Left ventricle myocardium inferior (tissue), 1 donor: ENCODE measurements at regions not wholly inside any gene's neighbourhood (a gene's known extent, or its start where the extent isn't known, plus 50 kb on each side); places are given as distances from the start of the nearest gene placed in this dataset.

Experiments used
- DNase-seq: peaks from one replicate; pipeline ENCODE4 v3.0.0-alpha.2; 2020
- H3K27ac ChIP-seq: fragments of 200-600 bp; replicated peaks from 2 replicates; pipeline ENCODE4 v1.8.0; 2021
- H3K27me3 ChIP-seq: fragments of 200-600 bp; 2 replicates; pipeline ENCODE4 v1.8.0; 2021; ENCODE audit warnings: low read depth
- H3K36me3 ChIP-seq: fragments of 200-600 bp; 2 replicates; pipeline ENCODE4 v1.8.0; 2021
- H3K4me1 ChIP-seq: fragments of 200-600 bp; 2 replicates; pipeline ENCODE4 v1.8.0; 2021
- H3K4me3 ChIP-seq: fragments of 200-600 bp; 2 replicates; pipeline ENCODE4 v1.8.0; 2021; ENCODE audit warnings: mild to moderate bottlenecking, moderate library complexity
- H3K9me3 ChIP-seq: fragments of 200-600 bp; replicated peaks from 2 replicates; pipeline ENCODE4 v1.8.0; 2021
- intact Hi-C: fragments of 100-400 bp; cut with micrococcal nuclease; formaldehyde crosslinking; loops from one replicate; pipeline ENCODE4 v1.11.0; 2022
- TF ChIP-seq, protein P1 (sequence below): fragments of 200-600 bp; IDR thresholded peaks from 2 replicates; pipeline ENCODE4 v1.8.0; 2021; ENCODE audit warnings: antibody characterized with exemption, mild to moderate bottlenecking, borderline replicate concordance
- donor health status: DM: no; HTN: yes; CAD: no; lungs with severe emphysema.

DNA sequence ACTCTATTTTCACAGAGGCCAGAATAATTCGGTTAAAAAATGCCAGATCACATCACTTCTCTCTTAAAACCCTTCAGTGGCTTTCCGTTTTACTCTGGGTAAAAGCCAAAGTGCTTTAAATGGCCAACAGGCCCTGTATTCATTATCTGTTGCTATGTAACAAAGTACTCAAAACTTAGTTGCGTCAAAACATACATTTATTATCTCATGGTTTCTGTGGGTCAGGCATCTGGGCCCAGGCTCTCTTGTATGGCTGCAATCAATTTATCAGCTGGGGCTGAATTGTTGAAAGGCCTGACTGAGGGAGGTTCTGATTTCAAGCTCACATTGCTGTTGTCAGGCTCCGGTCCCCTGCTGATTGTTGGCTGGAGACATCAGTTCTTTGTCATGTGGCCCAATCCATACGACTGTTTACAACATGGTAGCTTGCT is 72.7 kb upstream of the H2AZ1 start:
- Histone ChIP-seq H3K4me1 (no peaks in the 10 kb centered on the region), H3K27me3 (no peaks in the 10 kb centered on the region), H3K27ac (no peak overlapping the region), H3K9me3 (peaks cover 7% of the 10 kb centered on the region), H3K4me3 (no peak overlapping the region), H3K36me3 (no peaks in the 10 kb centered on the region)
- TF ChIP-seq, protein P1, sequence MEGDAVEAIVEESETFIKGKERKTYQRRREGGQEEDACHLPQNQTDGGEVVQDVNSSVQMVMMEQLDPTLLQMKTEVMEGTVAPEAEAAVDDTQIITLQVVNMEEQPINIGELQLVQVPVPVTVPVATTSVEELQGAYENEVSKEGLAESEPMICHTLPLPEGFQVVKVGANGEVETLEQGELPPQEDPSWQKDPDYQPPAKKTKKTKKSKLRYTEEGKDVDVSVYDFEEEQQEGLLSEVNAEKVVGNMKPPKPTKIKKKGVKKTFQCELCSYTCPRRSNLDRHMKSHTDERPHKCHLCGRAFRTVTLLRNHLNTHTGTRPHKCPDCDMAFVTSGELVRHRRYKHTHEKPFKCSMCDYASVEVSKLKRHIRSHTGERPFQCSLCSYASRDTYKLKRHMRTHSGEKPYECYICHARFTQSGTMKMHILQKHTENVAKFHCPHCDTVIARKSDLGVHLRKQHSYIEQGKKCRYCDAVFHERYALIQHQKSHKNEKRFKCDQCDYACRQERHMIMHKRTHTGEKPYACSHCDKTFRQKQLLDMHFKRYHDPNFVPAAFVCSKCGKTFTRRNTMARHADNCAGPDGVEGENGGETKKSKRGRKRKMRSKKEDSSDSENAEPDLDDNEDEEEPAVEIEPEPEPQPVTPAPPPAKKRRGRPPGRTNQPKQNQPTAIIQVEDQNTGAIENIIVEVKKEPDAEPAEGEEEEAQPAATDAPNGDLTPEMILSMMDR: no peak
- intact Hi-C loops: no loop called here
- no peak for DNase-seq

DNA sequence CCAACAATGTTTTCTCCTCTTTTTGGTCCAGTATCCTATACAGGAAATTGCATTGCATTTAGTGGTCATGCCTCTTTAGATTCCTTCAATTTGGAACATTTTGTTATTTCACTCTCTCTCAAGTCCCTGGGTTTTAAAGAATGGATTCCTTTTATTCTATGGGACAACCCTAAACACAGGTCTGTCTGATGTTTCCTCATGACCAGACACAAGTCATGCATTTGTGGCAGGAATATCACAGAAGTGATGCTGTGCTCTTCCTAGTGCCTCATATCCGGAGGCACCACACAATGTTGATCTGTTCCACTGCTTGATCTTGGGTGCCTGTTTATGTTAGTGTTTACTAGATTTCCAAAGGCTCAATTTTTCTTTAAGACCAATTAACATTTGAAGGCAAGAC is 69.7 kb upstream of the H2AZ1 start:
- intact Hi-C loops: no loop called here
- DNase-seq: no peak
- no peak overlapping the region for H3K27ac ChIP-seq
- peaks cover 7% of the 10 kb centered on the region for H3K9me3 ChIP-seq
- H3K4me1 ChIP-seq: no peaks in the 10 kb centered on the region
- no peak overlapping the region for H3K4me3 ChIP-seq
- no peaks in the 10 kb centered on the region for H3K36me3 ChIP-seq
- H3K27me3 ChIP-seq: no peaks in the 10 kb centered on the region
- TF ChIP-seq, protein P1: no peak

DNA sequence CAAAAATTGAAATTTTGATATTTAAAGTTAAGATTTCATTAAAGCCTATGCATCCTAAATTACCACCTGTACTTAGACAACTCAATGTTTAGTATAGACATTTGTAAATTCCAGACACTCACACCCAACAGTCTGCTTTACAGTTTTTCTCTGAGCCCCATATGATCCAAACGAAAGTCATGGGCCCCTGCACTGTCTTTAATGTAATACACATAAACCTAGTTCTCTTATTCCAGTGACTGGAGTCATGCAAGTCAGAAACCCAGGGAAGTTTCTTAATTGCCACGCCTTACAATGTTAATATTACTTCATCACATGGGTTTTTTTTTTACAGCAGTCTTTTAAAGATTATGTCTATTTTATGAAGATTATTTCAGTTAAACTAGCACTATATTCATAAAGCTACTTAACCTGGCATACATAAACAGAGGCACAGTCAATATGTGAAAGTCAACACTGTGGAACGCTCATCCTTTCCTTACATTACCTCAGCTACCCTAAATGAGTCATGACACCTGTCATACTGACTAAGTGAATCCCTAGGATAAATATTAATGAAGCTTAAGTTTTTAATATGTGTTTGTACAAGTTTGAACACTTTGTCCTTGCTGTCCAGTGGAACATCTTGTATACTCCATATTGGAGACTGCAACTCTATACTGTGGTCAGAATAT is 67.7 kb upstream of the H2AZ1 start:
- Histone ChIP-seq H3K4me3 (no peak overlapping the region), H3K9me3 (peaks cover 7% of the 10 kb centered on the region)

DNA sequence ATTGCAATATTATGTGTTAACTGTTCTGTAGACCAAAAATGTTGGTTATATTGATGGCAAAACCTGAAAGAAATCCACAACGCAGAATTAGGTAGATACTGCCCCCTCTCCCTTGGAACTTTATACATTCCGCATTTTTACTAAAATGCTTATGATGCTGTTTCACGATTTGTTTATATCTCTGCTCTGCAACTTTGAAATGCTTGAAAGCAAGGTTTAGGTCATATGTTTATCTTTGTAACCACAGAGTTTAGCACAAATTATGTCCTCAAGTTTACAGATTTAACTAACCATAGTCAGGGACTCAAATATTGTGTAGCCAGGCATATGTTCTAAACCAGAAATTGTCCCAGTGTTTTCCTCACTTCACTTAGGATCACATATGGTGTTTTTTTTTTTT is 66.1 kb upstream of the H2AZ1 start:
- Histone ChIP-seq H3K27ac (no peak overlapping the region), H3K4me1 (no peaks in the 10 kb centered on the region), H3K27me3 (no peaks in the 10 kb centered on the region), H3K36me3 (no peaks in the 10 kb centered on the region), H3K9me3 (peaks cover 7% of the 10 kb centered on the region), H3K4me3 (no peak overlapping the region)
- TF ChIP-seq, protein P1: no peak
- no peak for DNase-seq
- intact Hi-C loops: no loop called here

More for the DNA sequence above, 67.7 kb upstream of the H2AZ1 start:
- TF ChIP-seq, protein P1: no peak
- Histone ChIP-seq H3K36me3 (no peaks in the 10 kb centered on the region), H3K27me3 (no peaks in the 10 kb centered on the region), H3K4me1 (no peaks in the 10 kb centered on the region), H3K27ac (no peak overlapping the region)
- intact Hi-C loops: no loop called here
- DNase-seq: no peak

DNA sequence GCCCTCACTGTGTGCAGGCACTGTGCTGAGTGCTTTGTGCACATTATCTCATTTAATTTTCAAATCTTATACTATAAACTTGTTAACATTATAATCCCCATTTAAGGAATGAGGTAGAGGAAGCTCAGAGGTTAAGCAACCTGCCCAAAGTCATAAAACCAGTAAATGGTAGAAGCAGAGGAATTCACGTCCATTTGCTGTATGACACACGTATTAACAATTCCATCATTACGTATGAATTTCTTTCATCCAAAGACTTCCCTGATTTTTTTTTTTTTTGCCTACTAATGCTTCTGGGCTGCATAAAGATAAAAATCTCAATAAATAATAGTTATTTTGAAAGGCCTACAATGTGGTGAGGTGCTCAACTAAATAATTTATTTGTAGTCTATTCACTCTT is 64.5 kb upstream of the H2AZ1 start:
- Histone ChIP-seq H3K36me3 (no peaks in the 10 kb centered on the region), H3K27ac (no peak overlapping the region), H3K9me3 (peaks cover 1% of the 10 kb centered on the region), H3K27me3 (no peaks in the 10 kb centered on the region), H3K4me1 (no peaks in the 10 kb centered on the region), H3K4me3 (no peak overlapping the region)
- intact Hi-C loops: no loop called here
- TF ChIP-seq, protein P1: no peak
- no peak for DNase-seq
